H9 (cell line): ENCODE measurements at regions not wholly inside any gene's neighbourhood (a gene's known extent, or its start where the extent isn't known, plus 50 kb on each side); places are given as distances from the start of the nearest gene placed in this dataset.

ENCODE experiments used
- DNase-seq: peaks from one replicate; pipeline ENCODE4 v3.0.0-alpha.2; 2017
- H2AFZ ChIP-seq: one replicate; pipeline ENCODE4 v1.6.1; 2013; ENCODE audit warnings: mild to moderate bottlenecking, low read length, control low read depth, moderate library complexity
- H2AK5ac ChIP-seq: 2 replicates; pipeline ENCODE4 v1.6.1; 2013; ENCODE audit warnings: low read length, control low read depth, mixed read lengths; ENCODE audit not compliant: insufficient read length
- H2BK120ac ChIP-seq: one replicate; pipeline ENCODE4 v1.6.1; 2013; ENCODE audit warnings: low read depth, mild to moderate bottlenecking, low read length, control low read depth, inconsistent platforms; ENCODE audit not compliant: poor library complexity, severe bottlenecking
- H2BK12ac ChIP-seq: 2 replicates; pipeline ENCODE4 v1.6.1; 2013; ENCODE audit warnings: low read length, control low read depth, mixed read lengths, low read depth; ENCODE audit not compliant: insufficient read length
- H2BK15ac ChIP-seq: 2 replicates; pipeline ENCODE4 v1.6.1; 2013; ENCODE audit warnings: low read depth, low read length, control low read depth
- H2BK20ac ChIP-seq: one replicate; pipeline ENCODE4 v1.6.1; 2013; ENCODE audit warnings: low read depth, mild to moderate bottlenecking, low read length, control low read depth, inconsistent platforms; ENCODE audit not compliant: poor library complexity, severe bottlenecking
- H2BK5ac ChIP-seq: 2 replicates; pipeline ENCODE4 v1.6.1; 2013; ENCODE audit warnings: low read length, control low read depth, mixed read lengths; ENCODE audit not compliant: insufficient read length
- H3K14ac ChIP-seq: 2 replicates; pipeline ENCODE4 v1.6.1; 2013; ENCODE audit warnings: low read length, control low read depth; ENCODE audit not compliant: insufficient read depth
- H3K18ac ChIP-seq: 2 replicates; pipeline ENCODE4 v1.6.1; 2013; ENCODE audit warnings: low read depth, mild to moderate bottlenecking, mixed read lengths, low read length, control low read depth; ENCODE audit not compliant: insufficient read length
- H3K23ac ChIP-seq: 2 replicates; pipeline ENCODE4 v1.6.1; 2013; ENCODE audit warnings: low read length, control low read depth, mixed read lengths, low read depth; ENCODE audit not compliant: insufficient read length
- H3K23me2 ChIP-seq: 2 replicates; pipeline ENCODE4 v1.6.1; 2013; ENCODE audit warnings: low read depth, mild to moderate bottlenecking, mixed read lengths, low read length, control low read depth; ENCODE audit not compliant: insufficient read length, poor library complexity, severe bottlenecking
- H3K27ac ChIP-seq: 2 replicates; pipeline ENCODE4 v1.5.1; 2013; ENCODE audit warnings: low read length, control low read depth, mixed read lengths, low read depth; ENCODE audit not compliant: insufficient read length
- H3K27me3 ChIP-seq: 2 replicates; pipeline ENCODE4 v1.6.1; 2013; ENCODE audit warnings: low read length, control low read depth, inconsistent platforms; ENCODE audit not compliant: insufficient read depth
- H3K4ac ChIP-seq: 2 replicates; pipeline ENCODE4 v1.6.1; 2013; ENCODE audit warnings: low read depth, mild to moderate bottlenecking, control low read depth, inconsistent platforms, low read length, moderate library complexity
- H3K4me1 ChIP-seq: 2 replicates; pipeline ENCODE4 v1.6.1; 2013; ENCODE audit warnings: low read length, control low read depth, inconsistent platforms; ENCODE audit not compliant: insufficient read depth
- H3K4me2 ChIP-seq: 2 replicates; pipeline ENCODE4 v1.6.1; 2013; ENCODE audit warnings: low read length, control low read depth, mixed read lengths; ENCODE audit not compliant: insufficient read length, insufficient read depth
- H3K56ac ChIP-seq: 2 replicates; pipeline ENCODE4 v1.6.1; 2013; ENCODE audit warnings: low read depth, mild to moderate bottlenecking, mixed read lengths, low read length, control low read depth; ENCODE audit not compliant: insufficient read length
- H3K79me1 ChIP-seq: 2 replicates; pipeline ENCODE4 v1.6.1; 2013; ENCODE audit warnings: low read depth, mild to moderate bottlenecking, moderate library complexity, low read length, control low read depth, inconsistent platforms; ENCODE audit not compliant: insufficient read depth, poor library complexity, severe bottlenecking
- H3K79me2 ChIP-seq: 2 replicates; pipeline ENCODE4 v1.6.1; 2013; ENCODE audit warnings: low read length, control low read depth, inconsistent platforms; ENCODE audit not compliant: insufficient read depth
- H3K9ac ChIP-seq: 2 replicates; pipeline ENCODE4 v1.6.1; 2013; ENCODE audit warnings: low read length, control low read depth, mixed read lengths; ENCODE audit not compliant: insufficient read length; ENCODE audit errors: extremely low read depth
- H3K9me3 ChIP-seq: one replicate; pipeline ENCODE4 v1.6.1; 2013; ENCODE audit warnings: low read depth, low read length, inconsistent platforms; ENCODE audit not compliant: control insufficient read depth
- H3T11ph ChIP-seq: one replicate; pipeline ENCODE4 v1.6.1; 2013; ENCODE audit warnings: mild to moderate bottlenecking, low read length, control low read depth, inconsistent platforms
- H4K20me1 ChIP-seq: one replicate; pipeline ENCODE4 v1.6.1; 2013; ENCODE audit not compliant: control insufficient read depth, insufficient read length, insufficient read depth
- H4K5ac ChIP-seq: 2 replicates; pipeline ENCODE4 v1.6.1; 2013; ENCODE audit warnings: low read depth, mild to moderate bottlenecking, mixed read lengths, low read length, control low read depth; ENCODE audit not compliant: insufficient read length
- H4K8ac ChIP-seq: replicated peaks from 2 replicates; pipeline ENCODE4 v1.6.1; 2013; ENCODE audit warnings: low read length, control low read depth, mixed read lengths, low read depth; ENCODE audit not compliant: insufficient read length
- H4K91ac ChIP-seq: 2 replicates; pipeline ENCODE4 v1.6.1; 2013; ENCODE audit warnings: low read depth, mild to moderate bottlenecking, moderate library complexity, mixed read lengths, low read length, control low read depth; ENCODE audit not compliant: insufficient read length
- H3K27ac Mint-ChIP-seq, 3 experiments: 2 replicates in 2 of 3; 3 replicates in 1 of 3; pipeline ENCODE4 v1.8.0; 2020 to 2021; ENCODE audit warnings: mixed read lengths in 3 of 3, mild to moderate bottlenecking in 1 of 3, moderate library complexity in 1 of 3
- H3K27me3 Mint-ChIP-seq: 2 replicates; pipeline ENCODE4 v1.8.0; 2021; ENCODE audit warnings: low read depth, mild to moderate bottlenecking, moderate library complexity, mixed read lengths
- H3K36me3 Mint-ChIP-seq, 3 experiments: 2 replicates in 2 of 3; 3 replicates in 1 of 3; pipeline ENCODE4 v1.8.0; 2020 to 2021; ENCODE audit warnings: low read depth in 3 of 3, mixed read lengths in 3 of 3; ENCODE audit not compliant: insufficient read depth in 1 of 3
- H3K4me1 Mint-ChIP-seq, 2 experiments: 2 replicates each; pipeline ENCODE4 v1.8.0; 2020; ENCODE audit warnings: mixed read lengths in 2 of 2
- H3K4me3 Mint-ChIP-seq, 2 experiments: 2 replicates in 1 of 2; 3 replicates in 1 of 2; pipeline ENCODE4 v1.8.0; 2020 to 2021; ENCODE audit warnings: mild to moderate bottlenecking in 2 of 2, mixed read lengths in 2 of 2, moderate library complexity in 1 of 2
- H3K9me3 Mint-ChIP-seq, 2 experiments: 2 replicates in 1 of 2; 3 replicates in 1 of 2; pipeline ENCODE4 v1.8.0; 2020; ENCODE audit warnings: mild to moderate bottlenecking in 2 of 2, mixed read lengths in 2 of 2, moderate library complexity in 1 of 2
- WGBS: extraction: QIAGEN DNeasy Blood & Tissue Kit; methylation state at CpG from one replicate; pipeline ENCODE4 v1.1.7; 2013; ENCODE audit warnings: missing lambda C conversion rate, low lambda C conversion rate, mixed read lengths; ENCODE audit not compliant: insufficient read length; ENCODE audit errors: extremely low coverage; 5-methylcytosine and 5-hydroxymethylcytosine counted together
- TF ChIP-seq, protein P1 (sequence below): fragments of 200-600 bp; sonication (generic); conservative IDR thresholded peaks from 3 replicates; pipeline ENCODE4 v1.8.0; 2021; ENCODE audit warnings: antibody characterized with exemption, mild to moderate bottlenecking

DNA sequence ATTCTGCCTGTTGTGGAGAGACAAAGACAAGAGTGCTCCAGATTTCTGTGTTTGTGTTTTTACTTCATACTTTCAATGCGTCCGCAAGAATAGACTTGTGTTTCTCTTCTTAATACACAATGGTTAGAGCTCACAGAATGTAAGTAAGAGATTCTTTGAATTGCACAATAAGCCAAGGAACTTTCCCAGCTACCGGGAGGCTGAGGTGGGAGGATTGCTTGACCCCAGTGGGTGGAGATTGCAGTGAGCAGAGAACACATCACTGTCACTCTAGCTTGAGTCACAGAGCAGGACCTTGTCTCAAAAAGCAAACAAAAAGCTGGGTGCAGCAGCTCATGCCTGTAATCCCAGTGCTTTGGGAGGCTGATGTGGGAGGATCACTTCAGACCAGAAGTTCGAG, 250.7 kb upstream of the MYO3A start:
- Histone ChIP-seq H3K23me2 (no peaks in the 10 kb centered on the region), H3K18ac (no peak overlapping the region), H3K4ac (no peak overlapping the region), H4K5ac (no peak overlapping the region), H2BK15ac (no peak overlapping the region), H2BK5ac (no peak overlapping the region), H3K9me3 (no peaks in the 10 kb centered on the region), H3K27ac (no peak overlapping the region), H3K27me3 (no peaks in the 10 kb centered on the region), H3K4me1 (no peaks in the 10 kb centered on the region), H2BK120ac (no peak overlapping the region), H3T11ph (no peak overlapping the region), H3K79me2 (no peaks in the 10 kb centered on the region), H2AFZ (no peak overlapping the region), H4K8ac (no peak overlapping the region), H3K14ac (no peak overlapping the region), H3K56ac (no peak overlapping the region), H3K79me1 (no peaks in the 10 kb centered on the region), H2BK12ac (no peak overlapping the region), H3K4me2 (no peak overlapping the region), H2AK5ac (no peak overlapping the region), H3K9ac (no peak overlapping the region), H3K23ac (no peak overlapping the region), H2BK20ac (no peak overlapping the region), H4K91ac (no peak overlapping the region), H4K20me1 (no peaks in the 10 kb centered on the region)
- Mint-ChIP-seq H3K27ac (no peak overlapping the region), H3K9me3 (no peaks in the 10 kb centered on the region), H3K36me3 (no peaks in the 10 kb centered on the region), H3K4me3 (no peak overlapping the region), H3K27me3 (peaks cover 1% of the 10 kb centered on the region; the same call in 1 of the 2 replicates), H3K4me1 (peaks cover 4 to 6% of the 10 kb centered on the region in 2 experiments; a peak in 3 of 4 replicates)
- no peak for DNase-seq
- no CpG with 5 or more reads among the region's 4 CpGs for WGBS
- TF ChIP-seq, protein P1, sequence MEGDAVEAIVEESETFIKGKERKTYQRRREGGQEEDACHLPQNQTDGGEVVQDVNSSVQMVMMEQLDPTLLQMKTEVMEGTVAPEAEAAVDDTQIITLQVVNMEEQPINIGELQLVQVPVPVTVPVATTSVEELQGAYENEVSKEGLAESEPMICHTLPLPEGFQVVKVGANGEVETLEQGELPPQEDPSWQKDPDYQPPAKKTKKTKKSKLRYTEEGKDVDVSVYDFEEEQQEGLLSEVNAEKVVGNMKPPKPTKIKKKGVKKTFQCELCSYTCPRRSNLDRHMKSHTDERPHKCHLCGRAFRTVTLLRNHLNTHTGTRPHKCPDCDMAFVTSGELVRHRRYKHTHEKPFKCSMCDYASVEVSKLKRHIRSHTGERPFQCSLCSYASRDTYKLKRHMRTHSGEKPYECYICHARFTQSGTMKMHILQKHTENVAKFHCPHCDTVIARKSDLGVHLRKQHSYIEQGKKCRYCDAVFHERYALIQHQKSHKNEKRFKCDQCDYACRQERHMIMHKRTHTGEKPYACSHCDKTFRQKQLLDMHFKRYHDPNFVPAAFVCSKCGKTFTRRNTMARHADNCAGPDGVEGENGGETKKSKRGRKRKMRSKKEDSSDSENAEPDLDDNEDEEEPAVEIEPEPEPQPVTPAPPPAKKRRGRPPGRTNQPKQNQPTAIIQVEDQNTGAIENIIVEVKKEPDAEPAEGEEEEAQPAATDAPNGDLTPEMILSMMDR, result no peak
